Right renal pelvis (tissue), 4 donors: ENCODE measurements at regions not wholly inside any gene's neighbourhood (a gene's known extent, or its start where the extent isn't known, plus 50 kb on each side); places are given as distances from the start of the nearest gene placed in this dataset.
"Not testable (repeated sequence)": the region's sequence is repeated elsewhere in the genome, so short reads cannot be mapped to it uniquely, and the experiment has no call there.

Experiments used
- DNase-seq, 4 donors: peaks; one replicate each; pipeline ENCODE4 v3.0.0-alpha.2; 2013; ENCODE audit warnings: low read depth in 4 of 4, low spot score in 3 of 4, missing footprints in 1 of 4

DNA sequence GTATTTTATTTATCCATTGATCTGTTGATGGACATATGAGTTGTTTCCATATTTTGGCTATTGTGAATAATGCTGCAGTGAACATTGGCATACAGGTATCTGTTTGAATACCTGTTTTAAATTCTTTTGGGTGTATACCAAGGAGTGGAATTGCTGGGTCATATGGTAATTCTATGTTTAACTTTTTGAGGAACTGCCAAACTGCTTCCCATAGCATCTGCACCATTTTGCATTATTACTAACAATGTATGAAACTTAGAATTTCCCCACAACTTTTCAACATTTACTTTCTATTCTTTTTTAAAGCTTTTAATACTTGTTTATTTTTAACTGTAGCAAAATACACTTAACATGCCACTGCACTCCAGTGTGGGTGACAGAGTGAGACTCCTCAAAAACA is 57.0 kb upstream of the MSN start:
- DNase-seq: no peak

DNA sequence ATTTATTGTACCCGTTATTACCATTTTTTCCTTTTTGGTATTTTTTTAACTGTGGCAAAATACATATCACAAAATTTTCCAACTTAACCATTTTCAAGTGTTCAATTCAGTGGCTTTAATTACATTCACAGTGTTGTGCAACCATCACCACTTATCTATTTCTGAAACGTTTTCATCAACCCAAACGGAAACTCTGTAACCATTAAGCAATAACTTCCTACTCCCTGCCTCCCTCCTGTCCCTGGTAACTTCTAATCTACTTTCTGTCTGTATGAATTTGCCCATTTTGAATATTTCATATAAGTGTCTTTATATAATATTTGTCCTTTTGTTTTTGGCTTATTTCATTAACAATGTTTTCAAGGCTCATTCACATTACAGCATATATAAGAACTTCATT is 57.4 kb upstream of the MSN start:
- no peak for DNase-seq

DNA sequence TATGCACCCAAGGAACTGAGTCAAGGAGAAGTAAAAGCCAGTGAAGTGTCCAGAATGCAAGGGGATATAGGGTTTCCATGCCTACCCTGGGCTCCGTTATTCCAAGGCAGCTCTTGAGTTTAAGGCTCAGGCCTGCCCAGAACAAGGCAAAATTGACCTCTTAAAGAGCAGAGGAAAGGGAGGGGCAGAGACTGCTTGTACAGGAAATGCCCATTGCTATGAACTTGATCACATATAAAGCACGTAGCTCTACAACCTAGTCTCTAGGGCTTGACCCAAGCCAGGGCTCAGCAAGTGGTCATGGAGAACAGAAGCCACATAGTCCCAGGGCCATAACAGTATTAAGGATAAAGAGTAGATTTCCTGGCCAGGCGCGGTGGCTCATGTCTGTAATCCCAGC is 58.2 kb upstream of the MSN start:
- DNase-seq: no peak

DNA sequence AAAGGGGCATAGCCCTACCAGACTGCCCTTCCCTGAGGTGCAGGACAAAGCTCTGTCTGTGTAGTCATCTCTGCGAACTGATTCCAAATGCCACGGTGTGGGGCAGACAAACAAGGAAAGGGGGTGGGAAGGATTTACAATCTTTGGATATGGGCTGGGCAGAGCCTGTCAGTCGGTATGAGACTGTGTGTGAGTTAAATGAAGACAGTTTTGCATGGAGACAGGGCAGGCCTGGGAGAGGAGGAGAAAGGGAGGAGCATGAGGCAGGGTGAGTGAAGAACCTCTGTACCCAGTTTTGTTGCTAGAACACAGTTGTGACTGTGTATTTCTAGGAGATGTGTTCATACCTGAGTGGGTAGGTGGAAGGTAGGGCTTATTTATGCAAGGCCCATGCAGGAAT is 59.4 kb upstream of the MSN start:
- no peak for DNase-seq

DNA sequence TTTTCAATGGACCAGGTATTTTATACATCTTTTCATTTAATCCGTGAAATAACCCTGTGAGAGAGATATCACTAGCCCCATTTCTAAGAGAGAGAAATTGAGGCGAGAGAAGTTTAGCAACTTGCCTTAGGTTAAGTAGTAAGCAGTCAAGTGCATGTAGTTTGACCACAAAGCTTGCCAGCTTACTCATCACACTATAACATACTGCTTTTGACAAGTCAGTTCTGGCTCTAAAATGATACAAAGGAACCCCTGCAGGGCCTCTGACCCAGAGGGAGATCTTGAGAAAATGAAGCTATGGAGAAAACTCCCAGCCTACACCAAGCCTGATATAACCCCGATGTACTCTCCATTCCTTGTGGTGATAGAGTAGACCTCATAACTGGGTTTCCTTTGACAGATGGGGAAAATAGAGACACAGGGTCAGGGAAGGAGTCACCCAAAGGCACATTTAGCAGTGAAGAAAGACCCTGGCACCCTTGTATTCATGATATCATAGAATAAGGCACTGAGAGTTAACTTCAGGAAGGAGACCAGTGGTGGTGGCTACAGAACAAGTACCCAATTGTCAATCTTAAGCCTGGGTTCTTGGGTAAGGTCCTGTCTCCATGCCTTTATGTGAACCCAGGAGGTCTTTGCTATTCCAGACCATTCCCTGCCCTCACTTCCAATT is 60.2 kb upstream of the MSN start:
- no peak for DNase-seq

DNA sequence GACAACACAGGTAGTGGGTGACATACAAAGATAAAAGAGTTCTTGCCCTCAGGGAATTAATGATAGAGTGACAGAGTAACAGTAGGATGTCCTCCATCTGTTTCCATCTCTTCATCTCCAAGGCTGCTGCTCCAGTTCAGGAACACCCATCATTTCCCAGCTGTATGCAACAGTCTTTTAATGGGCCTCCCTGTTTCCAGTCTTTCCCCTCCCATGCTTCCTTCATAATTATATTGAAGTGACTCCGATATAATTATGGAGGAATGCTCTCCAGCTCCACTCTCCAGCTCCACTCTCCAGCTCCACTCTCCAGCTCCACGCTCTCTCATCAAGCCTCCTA is 65.3 kb upstream of the MSN start:
- DNase-seq: no peak

DNA sequence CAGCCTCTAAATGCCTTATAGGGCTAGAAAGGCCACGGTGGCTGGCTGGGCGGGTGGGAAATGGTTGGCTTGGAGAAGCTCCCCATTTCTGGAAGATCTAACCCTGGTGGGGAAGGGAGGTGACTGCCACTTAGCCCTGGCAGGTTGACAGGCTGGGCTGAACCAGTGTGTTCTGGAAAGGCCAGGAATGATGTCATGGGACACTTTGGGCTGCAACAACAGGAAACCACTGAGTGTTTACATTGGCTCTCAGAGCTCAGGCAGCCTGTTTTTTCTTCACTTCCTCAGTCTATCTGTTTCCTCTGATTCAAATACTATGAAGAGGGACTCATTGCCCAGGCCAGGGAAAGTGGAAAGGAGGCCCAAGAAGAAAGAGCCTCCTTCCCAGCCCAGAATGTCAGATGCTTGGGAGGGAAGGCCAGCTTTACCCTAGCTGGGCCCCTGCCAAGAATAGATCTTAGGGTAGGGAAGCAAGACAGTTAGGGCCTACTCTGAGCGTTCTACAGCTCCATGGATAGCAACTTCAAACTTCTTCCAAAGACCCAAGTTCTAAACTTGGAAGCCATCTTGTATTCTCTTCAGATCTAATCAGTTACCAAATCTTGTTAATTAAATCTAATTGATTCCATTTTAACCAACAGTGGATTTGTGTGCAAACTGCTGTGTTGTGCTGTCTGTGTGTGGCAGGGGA is 65.8 kb upstream of the MSN start:
- no peak for DNase-seq

DNA sequence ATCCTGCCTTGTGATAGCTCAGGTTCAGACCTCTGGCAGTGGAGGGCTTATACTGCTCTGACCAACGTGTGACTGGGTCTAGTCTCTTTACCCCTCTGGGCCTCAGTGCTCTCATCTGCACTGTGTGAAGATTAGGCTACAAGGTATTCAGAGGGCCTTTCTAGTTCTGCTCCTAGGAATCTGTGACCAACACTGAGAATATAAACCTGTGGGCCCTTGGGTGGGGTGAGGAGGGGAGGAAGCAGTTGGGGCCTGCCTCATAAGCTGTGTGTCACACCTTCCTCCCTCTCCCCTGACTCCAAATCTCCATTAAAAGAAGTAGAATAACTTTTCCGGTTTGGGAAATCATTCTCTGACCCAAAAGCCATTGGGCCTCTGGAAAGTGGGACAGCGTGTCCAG is 66.3 kb upstream of the MSN start:
- DNase-seq: no peak

DNA sequence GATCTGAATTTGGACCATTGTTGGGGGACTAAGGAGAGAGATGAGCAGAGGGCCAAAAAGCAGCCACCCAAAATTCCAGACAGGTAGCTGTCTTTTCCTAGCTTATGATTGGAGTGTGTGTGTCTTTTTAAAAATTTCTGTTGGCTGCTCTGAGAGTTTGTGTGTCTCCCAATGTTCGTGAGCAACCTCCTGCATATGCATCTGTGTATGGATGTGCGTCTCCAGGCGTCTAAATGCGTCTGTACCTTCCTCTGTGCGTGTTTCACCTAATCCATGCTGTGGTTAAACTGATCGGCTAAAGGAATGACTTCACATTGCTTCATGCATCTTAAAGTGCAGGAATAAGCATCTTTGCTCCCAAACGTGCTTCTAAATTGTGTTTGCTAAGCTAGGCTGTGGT is 65.5 kb upstream of the LAS1L start:
- no peak for DNase-seq

DNA sequence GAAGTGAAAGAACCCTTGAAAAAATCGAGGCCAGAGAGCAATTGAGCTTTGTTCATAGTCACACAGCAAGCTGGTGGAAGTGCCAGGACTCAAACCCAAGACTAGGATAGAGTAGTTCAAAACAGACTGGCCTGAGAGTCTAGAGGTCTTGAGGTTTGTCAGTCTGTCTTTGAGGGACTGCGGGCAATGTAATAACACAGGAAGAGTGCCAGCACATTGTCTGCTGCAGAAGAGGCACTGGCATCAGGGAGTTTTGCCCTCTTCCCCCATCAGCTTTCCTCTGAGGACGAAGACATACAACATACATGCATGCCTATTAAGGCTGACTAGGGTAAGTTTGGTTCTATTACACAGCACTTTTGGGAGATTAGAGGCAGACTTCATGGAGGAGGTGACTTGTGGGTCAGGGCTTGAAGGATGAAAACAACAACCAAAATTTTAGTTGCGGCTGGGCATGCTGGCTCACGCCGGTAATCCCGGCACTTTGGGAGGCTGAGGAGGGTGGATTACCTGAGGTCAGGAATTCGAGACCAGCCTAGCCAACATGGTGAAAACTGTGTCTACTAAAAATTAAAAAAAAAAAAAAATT is 64.1 kb upstream of the LAS1L start:
- no peak for DNase-seq

DNA sequence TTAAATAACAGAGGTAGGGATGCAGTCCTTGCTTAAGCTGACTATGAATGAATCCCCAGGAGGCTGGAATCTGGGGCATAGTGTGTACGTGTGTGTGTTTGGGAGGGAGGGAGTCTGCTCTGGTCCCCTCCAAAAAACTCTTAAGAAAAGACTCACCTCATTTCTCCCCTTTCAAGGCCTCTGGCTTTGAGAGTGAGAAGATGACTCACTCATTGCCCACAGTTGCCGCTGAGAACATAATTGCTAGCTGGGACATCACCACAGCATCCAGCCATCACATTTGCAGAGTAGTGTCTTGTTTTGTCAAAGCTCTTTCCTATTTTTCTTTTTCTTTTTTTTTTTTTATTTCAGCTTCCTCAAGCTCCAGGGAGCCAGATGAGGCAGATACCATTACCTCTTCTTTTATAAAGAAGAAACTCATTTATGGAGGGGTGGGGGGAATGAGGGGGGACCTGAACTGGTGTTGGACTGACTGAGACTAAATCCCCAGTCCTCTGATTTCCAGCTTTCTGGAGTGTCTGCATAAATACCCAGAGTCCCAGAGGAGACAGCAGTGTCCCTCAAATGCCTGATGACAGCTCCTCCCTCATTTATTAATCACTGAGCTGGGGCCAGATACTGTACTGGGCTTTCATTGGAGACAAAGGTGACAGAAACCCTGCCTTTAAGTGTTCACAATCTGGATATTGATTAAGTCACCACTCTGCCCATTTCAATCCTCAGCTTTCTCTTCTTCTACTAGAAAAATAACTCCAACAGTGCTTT is 61.9 kb upstream of the LAS1L start:
- no peak for DNase-seq

DNA sequence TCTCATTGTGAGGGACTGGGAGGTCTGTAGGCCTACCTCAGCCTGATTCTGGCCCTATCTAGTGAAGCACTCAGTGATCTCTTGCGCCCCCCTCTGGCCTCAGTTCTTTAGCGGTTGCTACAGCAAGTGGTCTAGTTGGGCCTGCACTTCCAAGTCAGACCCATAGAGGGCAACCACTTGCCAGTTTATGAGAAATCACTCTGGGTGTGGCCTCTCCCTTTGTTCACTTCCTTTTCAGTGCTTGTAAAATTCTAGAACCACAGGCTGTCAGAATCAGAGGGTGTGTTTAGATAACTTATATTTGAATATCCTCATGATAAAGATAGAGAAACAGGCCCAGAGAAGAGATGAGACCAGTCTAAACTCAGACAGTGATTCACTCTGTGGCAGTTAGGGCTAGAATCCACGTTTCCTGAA is 60.9 kb upstream of the LAS1L start:
- DNase-seq: peak; percentile 70 to 82 (median 77)

DNA sequence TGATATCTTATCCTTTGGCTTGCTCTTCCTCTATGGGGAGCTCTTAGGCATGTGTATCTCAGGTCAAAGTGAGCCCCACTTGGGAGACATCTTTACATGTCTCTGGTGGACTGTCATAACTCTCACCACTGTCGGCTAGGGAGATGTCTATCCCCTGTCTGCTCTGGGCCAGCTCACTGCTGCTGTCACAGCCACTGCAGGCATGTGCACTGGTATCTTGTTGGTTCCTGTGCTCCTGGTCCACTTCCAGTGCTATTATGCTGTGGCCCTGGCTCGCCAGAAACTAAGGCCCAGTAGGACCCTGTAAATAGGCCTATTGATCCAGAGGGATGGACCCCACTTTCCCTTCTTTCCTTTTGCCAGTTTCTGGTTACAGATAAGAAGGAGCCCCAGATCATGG is 56.6 kb upstream of the LAS1L start:
- DNase-seq: no peak

DNA sequence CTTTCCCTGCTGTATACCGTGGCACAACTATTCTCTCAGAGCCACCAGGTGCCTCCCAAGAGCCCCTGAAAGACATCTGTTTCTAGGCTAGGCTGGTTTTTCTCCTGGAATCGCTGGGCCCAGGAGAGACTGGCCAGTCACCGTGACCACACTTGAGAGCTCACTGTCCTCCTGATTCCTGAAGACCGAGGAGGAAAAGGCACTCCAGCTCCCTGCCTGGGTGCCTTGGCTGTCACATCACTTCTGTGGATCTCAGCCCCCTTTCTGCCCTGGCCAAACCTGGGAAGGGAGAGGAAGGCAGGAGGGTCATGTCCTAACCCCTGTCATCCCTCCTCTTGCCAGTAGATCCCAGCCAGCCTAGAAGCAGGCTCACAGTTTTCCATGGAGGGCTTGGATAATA is 54.7 kb upstream of the LAS1L start:
- DNase-seq: no peak

DNA sequence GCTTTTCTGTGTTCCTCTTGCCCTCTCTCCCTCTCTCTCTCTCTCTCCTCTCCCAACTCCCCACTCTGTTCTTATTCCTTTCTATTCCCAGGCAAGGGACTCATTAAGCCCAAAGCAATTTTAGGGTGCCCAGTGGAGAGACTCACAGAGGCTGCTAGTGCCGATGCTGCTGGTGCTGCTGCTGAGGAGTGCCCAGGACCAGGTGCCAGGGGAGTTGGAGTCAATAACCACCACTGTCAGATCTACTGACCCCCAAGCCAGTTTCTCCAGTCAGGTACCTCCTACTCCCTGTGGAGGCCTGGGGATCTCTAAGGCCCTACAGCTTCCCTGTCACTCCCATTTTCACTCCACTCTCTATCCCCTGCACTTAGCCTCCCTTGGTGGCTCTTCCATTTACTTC is 54.2 kb upstream of the LAS1L start:
- DNase-seq: no peak

DNA sequence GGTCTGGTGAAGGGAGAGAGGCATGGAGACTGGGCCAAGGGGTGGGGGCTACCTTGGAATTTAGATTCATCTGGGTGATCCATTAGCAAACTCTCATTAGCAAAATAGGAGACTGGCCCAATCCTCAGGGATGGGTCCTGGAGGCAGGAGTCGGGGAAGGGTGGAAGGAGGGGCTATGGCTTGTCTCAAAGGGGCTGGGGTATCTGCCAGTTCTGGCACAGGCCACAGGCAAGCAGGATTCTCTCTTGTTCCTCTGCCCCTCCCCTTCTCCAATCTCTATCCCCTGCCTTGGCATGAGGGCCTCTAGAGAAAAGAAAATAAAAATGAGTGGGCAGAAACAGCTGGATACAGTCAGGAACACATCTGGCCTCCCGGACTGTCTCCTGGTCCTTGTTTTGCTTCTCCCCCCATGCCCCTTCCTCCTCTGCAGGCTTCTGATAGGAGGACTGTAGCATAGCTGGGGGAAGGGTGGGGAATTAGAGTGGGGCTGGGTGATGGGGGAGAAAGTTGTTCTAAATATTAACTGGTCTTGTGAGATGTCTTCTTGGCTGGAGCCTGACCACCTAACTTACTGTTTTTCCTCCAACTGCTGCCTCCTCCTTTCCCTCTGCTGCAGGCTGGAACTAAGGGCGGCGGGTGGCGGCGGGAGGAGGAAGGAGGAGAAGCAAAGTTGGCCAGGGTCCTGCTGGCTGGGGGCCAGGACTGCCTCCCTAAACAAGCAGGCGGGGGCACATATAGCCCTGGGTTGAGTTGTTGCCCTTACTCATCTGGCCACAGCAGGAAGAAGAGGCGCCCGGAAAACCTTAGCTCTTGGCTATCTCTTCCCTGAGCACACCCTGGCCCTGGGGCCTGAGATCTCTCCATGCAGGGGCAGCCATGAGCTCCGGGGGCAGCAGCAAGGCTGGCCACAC is 53.3 kb upstream of the LAS1L start:
- DNase-seq: no peak

DNA sequence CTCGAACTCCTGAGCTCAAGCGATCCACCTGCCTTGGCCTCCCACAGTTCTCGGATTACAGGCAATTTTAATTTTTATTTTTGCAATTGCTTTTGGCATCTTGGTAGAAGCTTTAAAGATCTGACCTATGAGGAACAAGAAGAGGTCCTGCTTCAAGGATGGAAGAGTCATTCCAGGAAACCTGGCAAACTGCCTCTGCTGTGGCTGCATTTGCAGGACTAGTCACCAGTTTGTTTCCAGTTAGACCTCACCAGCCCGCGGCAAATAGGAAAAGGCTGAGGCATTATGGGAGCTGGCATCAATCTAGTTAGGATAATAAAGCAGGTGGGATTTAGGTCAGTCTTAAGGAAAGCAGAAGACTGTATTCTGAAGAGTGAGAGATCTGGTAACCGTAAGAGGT is 51.9 kb upstream of the LAS1L start:
- DNase-seq: no peak

DNA sequence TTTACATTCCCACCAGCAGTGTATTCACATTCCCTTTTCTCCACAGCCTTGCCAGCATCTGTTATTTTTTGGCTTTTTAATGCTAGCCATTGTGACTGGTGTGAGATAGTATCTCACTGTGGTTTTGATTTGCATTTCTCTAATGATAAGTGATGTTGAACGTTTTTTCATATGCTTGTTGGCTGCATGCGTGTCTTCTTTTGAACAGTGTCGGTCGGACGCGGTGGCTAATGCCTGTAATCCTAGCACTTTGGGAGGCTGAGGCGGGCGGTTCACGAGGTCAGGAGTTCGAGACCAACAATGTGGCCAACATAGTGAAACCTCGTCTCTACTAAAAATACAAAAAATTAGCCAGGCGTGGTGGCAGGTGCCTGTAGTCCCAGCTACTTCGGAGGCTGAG is 50.6 kb upstream of the LAS1L start:
- DNase-seq: not testable (repeated sequence)
